ENCODE measurements at regions not wholly inside any gene's neighbourhood (a gene's known extent, or its start where the extent isn't known, plus 50 kb on each side); places are given as distances from the start of the nearest gene placed in this dataset.

- no peak for DNase-seq (ENCODE audit: extremely low spot score)
- TF ChIP-seq TARDBP (IDR thresholded peaks at IDR 0.05) (no peak), FOXK2 (IDR thresholded peaks at IDR 0.05) (no peak), HDGF (IDR thresholded peaks at IDR 0.05; ENCODE audit: borderline replicate concordance) (no peak), ARNT (IDR thresholded peaks at IDR 0.05) (no peak), PKNOX1 (IDR thresholded peaks at IDR 0.05) (no peak)
- POLR2A ChIA-PET, result no interaction called here
- CTCF ChIA-PET, result no interaction called here
These were observed 55.4 kb upstream of the CTNNA1 start for GRCh38 chr5:138697720-138698360.

GRCh38 chr5:138696501-138696900 lies 56.7 kb upstream of the CTNNA1 start:
- ChIA-PET CTCF (no interaction called here), POLR2A (no interaction called here)
- TF ChIP-seq ZNF384 (IDR thresholded peaks at IDR 0.05) (no peak), SP1 (IDR thresholded peaks at IDR 0.05) (no peak), L3MBTL2 (conservative IDR thresholded peaks at IDR 0.05) (no peak), FOXK2 (IDR thresholded peaks at IDR 0.05) (no peak), BHLHE40 (IDR thresholded peaks at IDR 0.05; ENCODE audit: borderline replicate concordance) (no peak), LEF1 (IDR thresholded peaks at IDR 0.05; ENCODE audit: borderline replicate concordance) (no peak), CTBP1 (IDR thresholded peaks at IDR 0.05; ENCODE audit: borderline replicate concordance) (no peak), FOXM1 (IDR thresholded peaks at IDR 0.05; ENCODE audit: borderline replicate concordance) (no peak), ELF4 (IDR thresholded peaks at IDR 0.05) (no peak), PKNOX1 (IDR thresholded peaks at IDR 0.05) (no peak), HDGF (IDR thresholded peaks at IDR 0.05; ENCODE audit: borderline replicate concordance) (no peak), FOXA1 (IDR thresholded peaks at IDR 0.05) (no peak), NFRKB (IDR thresholded peaks at IDR 0.05) (no peak), SUZ12 (IDR thresholded peaks at IDR 0.05) (no peak), TARDBP (IDR thresholded peaks at IDR 0.05) (no peak), ARNT (IDR thresholded peaks at IDR 0.05) (no peak)
- no peak for DNase-seq (ENCODE audit: extremely low spot score)

GRCh38 chr5:138695781-138696180 lies 57.4 kb upstream of the CTNNA1 start:
- no peak for DNase-seq (ENCODE audit: extremely low spot score)
- POLR2A ChIA-PET, result interaction anchor here (1.0 kb wide), 1 partner anchor 65 kb away, joined by 4 read pairs; no protein-coding TSS in a partner anchor
- TF ChIP-seq SP1 (IDR thresholded peaks at IDR 0.05), result no peak
- no peak for TF ChIP-seq ZNF384 (IDR thresholded peaks at IDR 0.05)
- no peak for TF ChIP-seq LEF1 (IDR thresholded peaks at IDR 0.05; ENCODE audit: borderline replicate concordance)
- no peak for TF ChIP-seq ARNT (IDR thresholded peaks at IDR 0.05)
- no peak for TF ChIP-seq FOXA1 (IDR thresholded peaks at IDR 0.05)
- TF ChIP-seq HDGF (IDR thresholded peaks at IDR 0.05; ENCODE audit: borderline replicate concordance), result no peak
- TF ChIP-seq SUZ12 (IDR thresholded peaks at IDR 0.05), result no peak
- no peak for TF ChIP-seq TARDBP (IDR thresholded peaks at IDR 0.05)
- no peak for TF ChIP-seq L3MBTL2 (conservative IDR thresholded peaks at IDR 0.05)
- no peak for TF ChIP-seq ELF4 (IDR thresholded peaks at IDR 0.05)
- TF ChIP-seq PKNOX1 (IDR thresholded peaks at IDR 0.05), result no peak
- CTCF ChIA-PET, result no interaction called here

- POLR2A ChIA-PET, result no interaction called here
- no peak for DNase-seq (ENCODE audit: extremely low spot score)
- CTCF ChIA-PET, result no interaction called here
- no peak for TF ChIP-seq ARNT (IDR thresholded peaks at IDR 0.05)
- no peak for TF ChIP-seq ZNF384 (IDR thresholded peaks at IDR 0.05)
- no peak for TF ChIP-seq SUZ12 (IDR thresholded peaks at IDR 0.05)
- no peak for TF ChIP-seq L3MBTL2 (conservative IDR thresholded peaks at IDR 0.05)
- TF ChIP-seq FOXK2 (IDR thresholded peaks at IDR 0.05), result no peak
- no peak for TF ChIP-seq PKNOX1 (IDR thresholded peaks at IDR 0.05)
- TF ChIP-seq BHLHE40 (IDR thresholded peaks at IDR 0.05; ENCODE audit: borderline replicate concordance), result no peak
- TF ChIP-seq NFRKB (IDR thresholded peaks at IDR 0.05), result no peak
- TF ChIP-seq HDGF (IDR thresholded peaks at IDR 0.05; ENCODE audit: borderline replicate concordance), result no peak
- TF ChIP-seq CTBP1 (IDR thresholded peaks at IDR 0.05; ENCODE audit: borderline replicate concordance), result no peak
These were observed 59.1 kb upstream of the CTNNA1 start for GRCh38 chr5:138694146-138694545.

GRCh38 chr5:138692370-138692769 lies 60.9 kb upstream of the CTNNA1 start:
- no peak for TF ChIP-seq BHLHE40 (IDR thresholded peaks at IDR 0.05; ENCODE audit: borderline replicate concordance)
- TF ChIP-seq ARNT (IDR thresholded peaks at IDR 0.05), result no peak
- no peak for TF ChIP-seq SP1 (IDR thresholded peaks at IDR 0.05)
- TF ChIP-seq CTBP1 (IDR thresholded peaks at IDR 0.05; ENCODE audit: borderline replicate concordance), result no peak
- no peak for TF ChIP-seq ELF4 (IDR thresholded peaks at IDR 0.05)
- ChIA-PET CTCF (no interaction called here), POLR2A (no interaction called here)
- DNase-seq (ENCODE audit: extremely low spot score), result no peak

GRCh38 chr5:138686668-138687067 lies 66.6 kb upstream of the CTNNA1 start:
- no peak for TF ChIP-seq LEF1 (IDR thresholded peaks at IDR 0.05; ENCODE audit: borderline replicate concordance)
- no peak for TF ChIP-seq FOXA1 (IDR thresholded peaks at IDR 0.05)
- no peak for TF ChIP-seq ARNT (IDR thresholded peaks at IDR 0.05)
- TF ChIP-seq SP1 (IDR thresholded peaks at IDR 0.05), result no peak
- no peak for TF ChIP-seq BHLHE40 (IDR thresholded peaks at IDR 0.05; ENCODE audit: borderline replicate concordance)
- TF ChIP-seq HDGF (IDR thresholded peaks at IDR 0.05; ENCODE audit: borderline replicate concordance), result no peak
- no peak for TF ChIP-seq CTBP1 (IDR thresholded peaks at IDR 0.05; ENCODE audit: borderline replicate concordance)
- no peak for TF ChIP-seq L3MBTL2 (conservative IDR thresholded peaks at IDR 0.05)
- no peak for TF ChIP-seq NFRKB (IDR thresholded peaks at IDR 0.05)
- no peak for TF ChIP-seq TARDBP (IDR thresholded peaks at IDR 0.05)
- no peak for TF ChIP-seq ELF4 (IDR thresholded peaks at IDR 0.05)
- TF ChIP-seq SUZ12 (IDR thresholded peaks at IDR 0.05), result no peak
- no peak for TF ChIP-seq ZNF384 (IDR thresholded peaks at IDR 0.05)
- TF ChIP-seq PKNOX1 (IDR thresholded peaks at IDR 0.05), result no peak
- TF ChIP-seq FOXM1 (IDR thresholded peaks at IDR 0.05; ENCODE audit: borderline replicate concordance), result no peak
- TF ChIP-seq FOXK2 (IDR thresholded peaks at IDR 0.05), result no peak
- POLR2A ChIA-PET, result no interaction called here
- no peak for DNase-seq (ENCODE audit: extremely low spot score)
- CTCF ChIA-PET, result interaction anchor here (0.9 kb wide), 1 partner anchor 15 kb away, joined by 4 read pairs; no protein-coding TSS in a partner anchor

Measured in HEK293T (cell line).